ENCODE measurements at regions not wholly inside any gene's neighbourhood (a gene's known extent, or its start where the extent isn't known, plus 50 kb on each side); places are given as distances from the start of the nearest gene placed in this dataset.

- TF ChIP-seq POLR2A (IDR thresholded peaks at IDR 0.05) (no peak), CTCF (IDR thresholded peaks at IDR 0.05) (no peak)
Measured at GRCh38 chr3:191555037-191555436, 94.1 kb downstream of the PYDC2 start.

Data from lower leg skin (tissue), 3 donors.